NCI-H187 (cell line): ENCODE measurements at regions not wholly inside any gene's neighbourhood (a gene's known extent, or its start where the extent isn't known, plus 50 kb on each side); places are given as distances from the start of the nearest gene placed in this dataset.

Source experiments
- DNase-seq, 2 experiments: peaks; one replicate each; lab custom pipeline; 2025; lab: John Stamatoyannopoulos, UW

- no peak for DNase-seq
Observed at GRCh38 chr12:127223011-127223410, 1044.0 kb upstream of the TMEM132C start.

GRCh38 chr12:127223731-127224130 is 1043.2 kb upstream of the TMEM132C start:
- no peak for DNase-seq

- no peak for DNase-seq
Observed at GRCh38 chr12:127230843-127231260, 1036.1 kb upstream of the TMEM132C start.

GRCh38 chr12:127231371-127231770 is 1035.6 kb upstream of the TMEM132C start:
- DNase-seq = no peak

GRCh38 chr12:127233016-127233415 is 1034.0 kb upstream of the TMEM132C start:
- DNase-seq = no peak

GRCh38 chr12:127235761-127236160 is 1031.2 kb upstream of the TMEM132C start:
- DNase-seq = no peak

GRCh38 chr12:127236491-127236890 is 1030.5 kb upstream of the TMEM132C start:
- DNase-seq = no peak

GRCh38 chr12:127237151-127237550 is 1029.8 kb upstream of the TMEM132C start:
- DNase-seq = no peak

- no peak for DNase-seq
Observed at GRCh38 chr12:127238107-127238506, 1028.9 kb upstream of the TMEM132C start.

- DNase-seq = no peak
Observed at GRCh38 chr12:127239781-127240180, 1027.2 kb upstream of the TMEM132C start.

- no peak for DNase-seq
Observed at GRCh38 chr12:127240249-127240929, 1026.6 kb upstream of the TMEM132C start.

GRCh38 chr12:127241072-127241817 is 1025.7 kb upstream of the TMEM132C start:
- no peak for DNase-seq

- no peak for DNase-seq
Observed at GRCh38 chr12:127245009-127245408, 1022.0 kb upstream of the TMEM132C start.

GRCh38 chr12:127245437-127245836 is 1021.5 kb upstream of the TMEM132C start:
- DNase-seq = no peak

GRCh38 chr12:127247937-127248336 is 1019.0 kb upstream of the TMEM132C start:
- no peak for DNase-seq

GRCh38 chr12:127249428-127249827 is 1017.5 kb upstream of the TMEM132C start:
- no peak for DNase-seq

- DNase-seq = no peak
Observed at GRCh38 chr12:127253797-127254327, 1013.1 kb upstream of the TMEM132C start.

GRCh38 chr12:127254420-127254955 is 1012.5 kb upstream of the TMEM132C start:
- DNase-seq = no peak

GRCh38 chr12:127257366-127257935 is 1009.5 kb upstream of the TMEM132C start:
- DNase-seq = no peak

GRCh38 chr12:127260531-127260930 is 1006.4 kb upstream of the TMEM132C start:
- DNase-seq = no peak

GRCh38 chr12:127260999-127261398 is 1006.0 kb upstream of the TMEM132C start:
- no peak for DNase-seq

GRCh38 chr12:127262615-127263014 is 1004.4 kb upstream of the TMEM132C start:
- DNase-seq = no peak

GRCh38 chr12:127263621-127264020 is 1003.3 kb upstream of the TMEM132C start:
- DNase-seq = no peak
